ENCODE measurements at regions not wholly inside any gene's neighbourhood (a gene's known extent, or its start where the extent isn't known, plus 50 kb on each side); places are given as distances from the start of the nearest gene placed in this dataset.

GRCh38 chr2:107607473-107607872, 219.2 kb upstream of the RGPD4 start:
- no peak for DNase-seq
- H3K56ac ChIP-seq (ENCODE audit: insufficient read length, low read depth, low read length) = no peak overlapping the region
- no peak overlapping the region for H2BK5ac ChIP-seq (ENCODE audit: insufficient read length, low read length)
- no peak overlapping the region for H3K27ac ChIP-seq (ENCODE audit: insufficient read length, low read depth, low read length)
- Mint-ChIP-seq H3K4me1 (no peaks in the 10 kb centered on the region), H3K27me3 (ENCODE audit: low read depth) (no peaks in the 10 kb centered on the region), H3K4me3 (no peak overlapping the region), H3K36me3 (ENCODE audit: insufficient read depth in 1 of 3, low read depth in 3 of 3) (peaks cover 0 to 5% (median 0%) of the 10 kb centered on the region in 3 experiments; a peak in 1 of 7 replicates), H3K9me3 (peaks cover 0 to 7% of the 10 kb centered on the region in 2 experiments; a peak in 3 of 5 replicates), H3K27ac (no peak overlapping the region)
- WGBS (ENCODE audit: extremely low coverage, insufficient read length, low lambda C conversion rate) = no CpG with 5 or more reads among the region's 1 CpG
- H3K14ac ChIP-seq (ENCODE audit: insufficient read depth, low read length) = no peak overlapping the region
- H3K79me2 ChIP-seq (ENCODE audit: insufficient read depth, low read length) = no peaks in the 10 kb centered on the region
- no peaks in the 10 kb centered on the region for H3K79me1 ChIP-seq (ENCODE audit: insufficient read depth, low read depth, low read length, poor library complexity, severe bottlenecking)
- no peak overlapping the region for H2BK120ac ChIP-seq (ENCODE audit: low read depth, low read length, poor library complexity, severe bottlenecking)
- no peak overlapping the region for H4K91ac ChIP-seq (ENCODE audit: insufficient read length, low read depth, low read length)
- H2BK12ac ChIP-seq (ENCODE audit: insufficient read length, low read depth, low read length) = no peak overlapping the region
- H3K4ac ChIP-seq (ENCODE audit: low read depth, low read length) = no peak overlapping the region
- H3K4me2 ChIP-seq (ENCODE audit: insufficient read depth, insufficient read length, low read length) = no peak overlapping the region
- no peaks in the 10 kb centered on the region for H3K27me3 ChIP-seq (ENCODE audit: insufficient read depth, low read length)
- TF ChIP-seq CTCF (conservative IDR thresholded peaks at IDR 0.05) = no peak
- no peak overlapping the region for H2BK15ac ChIP-seq (ENCODE audit: low read depth, low read length)
- no peak overlapping the region for H2AK5ac ChIP-seq (ENCODE audit: insufficient read length, low read length)
- H4K5ac ChIP-seq (ENCODE audit: insufficient read length, low read depth, low read length) = no peak overlapping the region
- H3K4me1 ChIP-seq (ENCODE audit: insufficient read depth, low read length) = no peaks in the 10 kb centered on the region
- no peak overlapping the region for H3T11ph ChIP-seq (ENCODE audit: low read length)
- H2BK20ac ChIP-seq (ENCODE audit: low read depth, low read length, poor library complexity, severe bottlenecking) = no peak overlapping the region
- H3K18ac ChIP-seq (ENCODE audit: insufficient read length, low read depth, low read length) = no peak overlapping the region
- no peak overlapping the region for H4K8ac ChIP-seq (replicated peaks; ENCODE audit: insufficient read length, low read depth, low read length)
- no peaks in the 10 kb centered on the region for H4K20me1 ChIP-seq (ENCODE audit: control insufficient read depth, insufficient read depth, insufficient read length)
- H2AFZ ChIP-seq (ENCODE audit: low read length) = no peak overlapping the region
- no peak overlapping the region for H3K23ac ChIP-seq (ENCODE audit: insufficient read length, low read depth, low read length)
- H3K23me2 ChIP-seq (ENCODE audit: insufficient read length, low read depth, low read length, poor library complexity, severe bottlenecking) = no peaks in the 10 kb centered on the region
- H3K9ac ChIP-seq (ENCODE audit: extremely low read depth, insufficient read length, low read length) = no peak overlapping the region
- H3K9me3 ChIP-seq (ENCODE audit: control insufficient read depth, low read depth, low read length) = no peaks in the 10 kb centered on the region

All from H9 (cell line).